ENCODE measurements at regions not wholly inside any gene's neighbourhood (a gene's known extent, or its start where the extent isn't known, plus 50 kb on each side); places are given as distances from the start of the nearest gene placed in this dataset.

- no peak for DNase-seq
- H3K27ac ChIP-seq, result no peak overlapping the region
- H3K27me3 ChIP-seq (replicated peaks), result no peaks in the 10 kb centered on the region
- no peak overlapping the region for H3K4me3 ChIP-seq (ENCODE audit: low read depth, low read length)
- no peaks in the 10 kb centered on the region for H3K36me3 ChIP-seq (replicated peaks)
- TF ChIP-seq CTCF (IDR thresholded peaks at IDR 0.05; ENCODE audit: low read depth, low read length, missing control alignments), result no peak
- in situ Hi-C loops (cut with HindIII; ENCODE audit: low pct_ligation_motif_present, low sequenced_read_pairs), result no loop called here
Measured at GRCh38 chr13:80574113-80574850, 233.4 kb upstream of the SPRY2 start.

GRCh38 chr13:80572923-80573316 is 232.0 kb upstream of the SPRY2 start:
- no peak for TF ChIP-seq CTCF (IDR thresholded peaks at IDR 0.05; ENCODE audit: low read depth, low read length, missing control alignments)

GRCh38 chr13:80572308-80572922 is 231.5 kb upstream of the SPRY2 start:
- H3K4me3 ChIP-seq (ENCODE audit: low read depth, low read length), result no peak overlapping the region
- no peak overlapping the region for H3K27ac ChIP-seq
- no peak for TF ChIP-seq CTCF (IDR thresholded peaks at IDR 0.05; ENCODE audit: low read depth, low read length, missing control alignments)
- no peaks in the 10 kb centered on the region for H3K36me3 ChIP-seq (replicated peaks)
- no peak for DNase-seq
- in situ Hi-C loops (cut with HindIII; ENCODE audit: low pct_ligation_motif_present, low sequenced_read_pairs), result no loop called here
- H3K27me3 ChIP-seq (replicated peaks), result no peaks in the 10 kb centered on the region

More at GRCh38 chr13:80572923-80573316, 232.0 kb upstream of the SPRY2 start:
- Histone ChIP-seq H3K27me3 (replicated peaks) (no peaks in the 10 kb centered on the region), H3K36me3 (replicated peaks) (no peaks in the 10 kb centered on the region), H3K27ac (no peak overlapping the region), H3K4me3 (ENCODE audit: low read depth, low read length) (no peak overlapping the region)
- in situ Hi-C loops (cut with HindIII; ENCODE audit: low pct_ligation_motif_present, low sequenced_read_pairs), result no loop called here
- DNase-seq, result no peak

GRCh38 chr13:80571346-80572307 is 230.7 kb upstream of the SPRY2 start:
- no peak for TF ChIP-seq CTCF (IDR thresholded peaks at IDR 0.05; ENCODE audit: low read depth, low read length, missing control alignments)
- no peaks in the 10 kb centered on the region for H3K36me3 ChIP-seq (replicated peaks)
- no peak for DNase-seq
- H3K27me3 ChIP-seq (replicated peaks), result no peaks in the 10 kb centered on the region
- in situ Hi-C loops (cut with HindIII; ENCODE audit: low pct_ligation_motif_present, low sequenced_read_pairs), result no loop called here
- H3K4me3 ChIP-seq (ENCODE audit: low read depth, low read length), result no peak overlapping the region
- H3K27ac ChIP-seq, result no peak overlapping the region

- TF ChIP-seq CTCF (IDR thresholded peaks at IDR 0.05; ENCODE audit: low read depth, low read length, missing control alignments), result no peak
- in situ Hi-C loops (cut with HindIII; ENCODE audit: low pct_ligation_motif_present, low sequenced_read_pairs), result no loop called here
- no peak for DNase-seq
- Histone ChIP-seq H3K4me3 (ENCODE audit: low read depth, low read length) (no peak overlapping the region), H3K36me3 (replicated peaks) (no peaks in the 10 kb centered on the region), H3K27me3 (replicated peaks) (no peaks in the 10 kb centered on the region), H3K27ac (no peak overlapping the region)
Measured at GRCh38 chr13:80563439-80563838, 222.5 kb upstream of the SPRY2 start.
